ENCODE measurements at regions not wholly inside any gene's neighbourhood (a gene's known extent, or its start where the extent isn't known, plus 50 kb on each side); places are given as distances from the start of the nearest gene placed in this dataset.
"Not testable (repeated sequence)": the region's sequence is repeated elsewhere in the genome, so short reads cannot be mapped to it uniquely, and the experiment has no call there.

GRCh38 chr2:128513961-128514283, 195.3 kb upstream of the HS6ST1 start:
- Mint-ChIP-seq H3K36me3 (no peaks in the 10 kb centered on the region), H3K4me1 (no peaks in the 10 kb centered on the region), H3K27ac (peak overlapping the region; percentile 40), H3K27me3 (ENCODE audit: insufficient read depth, low read depth) (no peaks in the 10 kb centered on the region), H3K4me3 (no peak overlapping the region), H3K9me3 (peaks cover 5% of the 10 kb centered on the region)
- no peak overlapping the region for H3K27ac ChIP-seq
- no peaks in the 10 kb centered on the region for H4K20me1 ChIP-seq (ENCODE audit: low read depth)
- DNase-seq (ENCODE audit: low spot score), result no peak
- no peak overlapping the region for H3K9ac ChIP-seq
- H2AFZ ChIP-seq (replicated peaks), result no peak overlapping the region
- H3K4me3 ChIP-seq, result no peak overlapping the region
- TF ChIP-seq CTCF (IDR thresholded peaks at IDR 0.05) (no peak), EZH2 (IDR thresholded peaks at IDR 0.05) (no peak), EZH2phosphoT487 (IDR thresholded peaks at IDR 0.05) (no peak)
- no peaks in the 10 kb centered on the region for H3K9me3 ChIP-seq (ENCODE audit: low read depth)
- H3F3A ChIP-seq (ENCODE audit: low read depth), result no peaks in the 10 kb centered on the region
- no peaks in the 10 kb centered on the region for H3K79me2 ChIP-seq (ENCODE audit: low read depth)
- no peaks in the 10 kb centered on the region for H3K36me3 ChIP-seq
- H3K4me2 ChIP-seq, result no peak overlapping the region
- H3K4me1 ChIP-seq, result no peaks in the 10 kb centered on the region
- H3K27me3 ChIP-seq, result no peaks in the 10 kb centered on the region

- no peak for DNase-seq (ENCODE audit: low spot score)
- no peaks in the 10 kb centered on the region for H4K20me1 ChIP-seq (ENCODE audit: low read depth)
- H3K27me3 ChIP-seq, result no peaks in the 10 kb centered on the region
- peaks cover 5% of the 10 kb centered on the region for H3K9me3 Mint-ChIP-seq
- H3K27ac Mint-ChIP-seq, result no peak overlapping the region
- H3K36me3 Mint-ChIP-seq, result no peaks in the 10 kb centered on the region
- no peak overlapping the region for H2AFZ ChIP-seq (replicated peaks)
- no peaks in the 10 kb centered on the region for H3F3A ChIP-seq (ENCODE audit: low read depth)
- H3K4me3 Mint-ChIP-seq, result no peak overlapping the region
- H3K4me3 ChIP-seq, result no peak overlapping the region
- no peak overlapping the region for H3K27ac ChIP-seq
- H3K9me3 ChIP-seq (ENCODE audit: low read depth), result no peaks in the 10 kb centered on the region
- H3K36me3 ChIP-seq, result no peaks in the 10 kb centered on the region
- no peak for TF ChIP-seq EZH2phosphoT487 (IDR thresholded peaks at IDR 0.05)
- TF ChIP-seq EZH2 (IDR thresholded peaks at IDR 0.05), result no peak
- TF ChIP-seq CTCF (IDR thresholded peaks at IDR 0.05), result no peak
- no peak overlapping the region for H3K9ac ChIP-seq
- H3K4me1 ChIP-seq, result no peaks in the 10 kb centered on the region
- H3K4me1 Mint-ChIP-seq, result no peaks in the 10 kb centered on the region
- no peaks in the 10 kb centered on the region for H3K79me2 ChIP-seq (ENCODE audit: low read depth)
- no peak overlapping the region for H3K4me2 ChIP-seq
- no peaks in the 10 kb centered on the region for H3K27me3 Mint-ChIP-seq (ENCODE audit: insufficient read depth, low read depth)
Measured at GRCh38 chr2:128514555-128514955, 195.9 kb upstream of the HS6ST1 start.

GRCh38 chr2:128516938-128517337, 198.3 kb upstream of the HS6ST1 start:
- Histone ChIP-seq H3K27ac (no peak overlapping the region), H3K9ac (no peak overlapping the region), H3F3A (ENCODE audit: low read depth) (no peaks in the 10 kb centered on the region), H3K36me3 (no peaks in the 10 kb centered on the region), H3K4me2 (no peak overlapping the region), H2AFZ (replicated peaks) (no peak overlapping the region), H3K27me3 (no peaks in the 10 kb centered on the region), H3K4me3 (no peak overlapping the region), H3K79me2 (ENCODE audit: low read depth) (no peaks in the 10 kb centered on the region), H3K9me3 (ENCODE audit: low read depth) (no peaks in the 10 kb centered on the region), H4K20me1 (ENCODE audit: low read depth) (no peaks in the 10 kb centered on the region), H3K4me1 (no peaks in the 10 kb centered on the region)
- no peak for TF ChIP-seq EZH2 (IDR thresholded peaks at IDR 0.05)
- TF ChIP-seq EZH2phosphoT487 (IDR thresholded peaks at IDR 0.05), result no peak
- no peak for TF ChIP-seq CTCF (IDR thresholded peaks at IDR 0.05)
- Mint-ChIP-seq H3K36me3 (no peaks in the 10 kb centered on the region), H3K9me3 (peaks cover 5% of the 10 kb centered on the region), H3K27ac (no peak overlapping the region), H3K27me3 (ENCODE audit: insufficient read depth, low read depth) (no peaks in the 10 kb centered on the region), H3K4me1 (peaks cover 4% of the 10 kb centered on the region), H3K4me3 (no peak overlapping the region)
- DNase-seq (ENCODE audit: low spot score), result no peak

GRCh38 chr2:128519028-128519427, 200.4 kb upstream of the HS6ST1 start:
- H3K9me3 Mint-ChIP-seq; H3F3A ChIP-seq (ENCODE audit: low read depth); H3K4me1 ChIP-seq; H3K27ac Mint-ChIP-seq; H3K9ac ChIP-seq; H3K4me3 ChIP-seq; H2AFZ ChIP-seq (replicated peaks); H3K36me3 ChIP-seq; H3K27me3 ChIP-seq; H3K9me3 ChIP-seq (ENCODE audit: low read depth); H3K79me2 ChIP-seq (ENCODE audit: low read depth); H3K36me3 Mint-ChIP-seq; H3K27me3 Mint-ChIP-seq (ENCODE audit: insufficient read depth, low read depth); H3K27ac ChIP-seq; DNase-seq (ENCODE audit: low spot score); H3K4me3 Mint-ChIP-seq; H4K20me1 ChIP-seq (ENCODE audit: low read depth); H3K4me2 ChIP-seq: not testable (repeated sequence)
- H3K4me1 Mint-ChIP-seq, result peaks cover 17% of the 10 kb centered on the region

Data from neural progenitor cell (in vitro differentiated cells).